ENCODE measurements at regions not wholly inside any gene's neighbourhood (a gene's known extent, or its start where the extent isn't known, plus 50 kb on each side); places are given as distances from the start of the nearest gene placed in this dataset.

- TF ChIP-seq, protein P1, sequence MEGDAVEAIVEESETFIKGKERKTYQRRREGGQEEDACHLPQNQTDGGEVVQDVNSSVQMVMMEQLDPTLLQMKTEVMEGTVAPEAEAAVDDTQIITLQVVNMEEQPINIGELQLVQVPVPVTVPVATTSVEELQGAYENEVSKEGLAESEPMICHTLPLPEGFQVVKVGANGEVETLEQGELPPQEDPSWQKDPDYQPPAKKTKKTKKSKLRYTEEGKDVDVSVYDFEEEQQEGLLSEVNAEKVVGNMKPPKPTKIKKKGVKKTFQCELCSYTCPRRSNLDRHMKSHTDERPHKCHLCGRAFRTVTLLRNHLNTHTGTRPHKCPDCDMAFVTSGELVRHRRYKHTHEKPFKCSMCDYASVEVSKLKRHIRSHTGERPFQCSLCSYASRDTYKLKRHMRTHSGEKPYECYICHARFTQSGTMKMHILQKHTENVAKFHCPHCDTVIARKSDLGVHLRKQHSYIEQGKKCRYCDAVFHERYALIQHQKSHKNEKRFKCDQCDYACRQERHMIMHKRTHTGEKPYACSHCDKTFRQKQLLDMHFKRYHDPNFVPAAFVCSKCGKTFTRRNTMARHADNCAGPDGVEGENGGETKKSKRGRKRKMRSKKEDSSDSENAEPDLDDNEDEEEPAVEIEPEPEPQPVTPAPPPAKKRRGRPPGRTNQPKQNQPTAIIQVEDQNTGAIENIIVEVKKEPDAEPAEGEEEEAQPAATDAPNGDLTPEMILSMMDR (IDR thresholded peaks at IDR 0.05; ENCODE audit: low read depth, low read length, missing input control): no peak
- no peak for TF ChIP-seq SP1 (IDR thresholded peaks at IDR 0.05)
- TF ChIP-seq MAX (IDR thresholded peaks at IDR 0.05): no peak
Observed at GRCh38 chr6:22882581-22882980, 313.2 kb downstream of the HDGFL1 start.
